CD1c-positive myeloid dendritic cell (primary cell): ENCODE measurements at regions not wholly inside any gene's neighbourhood (a gene's known extent, or its start where the extent isn't known, plus 50 kb on each side); places are given as distances from the start of the nearest gene placed in this dataset.
A peak's percentile ranks its signal among the peaks of the same experiment; 100 is the strongest.
"Not testable (repeated sequence)": the region's sequence is repeated elsewhere in the genome, so short reads cannot be mapped to it uniquely, and the experiment has no call there.

Experiments
- DNase-seq: peaks from one replicate; pipeline ENCODE4 v3.0.0-alpha.2; 2016; ENCODE audit errors: extremely low spot score

DNA sequence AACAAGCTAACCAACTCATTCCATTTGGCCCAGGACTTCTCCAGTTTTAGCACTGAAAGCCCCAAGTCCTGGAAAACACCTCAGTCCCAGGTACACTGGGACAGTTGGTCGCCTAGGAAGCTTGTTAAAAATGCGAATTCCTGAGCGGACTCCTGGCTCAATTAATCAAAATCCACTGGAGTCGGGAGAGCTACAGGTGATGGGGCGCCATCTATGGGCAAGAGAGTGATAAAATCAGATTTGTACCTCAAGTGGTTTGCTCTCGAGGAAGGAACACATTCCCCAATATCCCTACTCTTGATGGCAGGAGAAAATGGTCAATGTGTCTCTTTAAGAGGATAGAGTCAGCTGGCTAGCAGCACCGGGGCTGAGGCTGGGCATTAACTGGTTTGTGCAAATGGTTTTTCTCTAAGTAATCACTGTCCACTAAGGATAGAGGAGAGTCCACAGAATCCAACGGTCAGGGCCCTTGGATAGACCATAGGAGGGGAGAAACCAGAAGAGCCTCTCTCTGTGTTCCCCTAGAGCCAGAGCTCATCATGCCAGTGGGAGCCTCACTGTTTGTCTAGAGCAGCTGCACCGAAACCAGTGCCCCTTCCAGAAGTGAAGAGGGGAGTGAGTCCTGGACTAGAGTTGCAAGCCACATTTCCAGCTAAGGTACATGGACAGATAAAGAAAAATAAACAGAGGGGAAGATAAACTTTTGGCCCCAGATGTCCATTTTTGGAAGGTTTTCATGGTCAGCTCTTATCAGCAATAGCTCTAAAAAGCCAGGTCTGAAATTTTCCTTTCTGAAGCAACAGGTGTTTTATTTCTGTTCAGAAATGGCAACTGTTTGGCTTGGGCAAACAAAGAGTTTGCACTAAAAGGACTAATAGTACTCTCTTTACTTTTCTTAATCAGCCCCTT lies 148.5 kb downstream of the TENT5C start:
- DNase-seq = peak; percentile 52

DNA sequence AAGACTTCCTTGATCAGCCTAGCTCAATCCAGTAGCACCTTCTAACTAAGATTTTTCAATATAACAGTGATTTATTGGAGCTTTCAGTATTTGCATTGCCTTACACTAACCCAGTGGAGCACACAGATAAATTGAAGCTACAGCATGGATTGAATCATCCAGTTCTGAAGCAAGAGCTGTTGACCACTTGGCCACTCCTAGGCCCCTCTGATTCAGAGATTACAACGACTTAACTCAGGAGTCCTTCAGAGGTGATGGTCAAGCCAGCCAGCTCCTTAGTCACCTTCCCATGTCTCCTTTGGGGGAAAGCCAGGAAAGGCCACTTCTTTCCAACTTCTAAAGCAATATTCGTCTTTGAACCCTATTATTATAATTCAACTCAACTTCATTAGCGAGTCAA lies 151.8 kb downstream of the TENT5C start:
- DNase-seq = no peak

DNA sequence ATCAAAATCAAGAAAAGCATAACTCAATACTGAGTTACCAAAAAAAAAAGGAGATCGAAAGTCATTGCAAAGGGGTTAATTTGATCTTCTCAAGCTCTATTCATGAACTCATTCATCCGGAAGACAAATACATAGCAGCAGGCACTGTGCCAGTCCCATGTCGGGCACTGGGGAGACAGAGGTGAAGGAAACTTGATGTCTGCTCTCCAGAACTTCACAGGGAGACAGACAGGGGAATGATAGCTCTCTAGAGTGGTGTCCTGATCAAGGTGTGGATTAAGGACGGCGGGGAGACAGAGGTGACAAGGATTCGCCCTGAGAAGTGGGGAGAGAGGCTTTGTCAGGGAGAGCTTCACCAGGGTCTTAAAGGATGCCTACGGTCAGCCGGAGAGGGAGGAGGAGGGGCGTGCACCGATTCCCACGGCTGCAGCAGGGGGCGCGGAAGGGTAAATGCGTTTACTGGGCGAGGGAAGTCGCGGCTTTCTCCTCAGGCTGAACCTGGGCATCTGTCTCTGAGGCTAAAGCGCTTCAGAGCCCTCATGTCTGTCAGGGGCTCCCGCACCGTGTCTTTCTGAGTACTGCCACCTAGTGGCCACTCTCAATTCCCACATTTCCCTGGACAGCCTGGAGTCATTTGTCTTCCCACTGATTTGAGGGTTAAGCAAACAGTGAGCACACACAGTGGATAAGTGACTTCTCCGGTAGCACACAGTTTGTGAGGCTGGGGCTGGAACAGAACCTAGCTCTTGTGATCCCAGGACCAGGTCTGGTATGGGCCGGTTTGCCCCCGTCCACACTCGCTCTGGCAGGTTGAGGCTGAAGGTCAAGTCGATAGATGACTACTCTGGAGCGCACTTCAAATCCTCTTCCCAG lies 152.8 kb downstream of the TENT5C start:
- peak; percentile 72 for DNase-seq

DNA sequence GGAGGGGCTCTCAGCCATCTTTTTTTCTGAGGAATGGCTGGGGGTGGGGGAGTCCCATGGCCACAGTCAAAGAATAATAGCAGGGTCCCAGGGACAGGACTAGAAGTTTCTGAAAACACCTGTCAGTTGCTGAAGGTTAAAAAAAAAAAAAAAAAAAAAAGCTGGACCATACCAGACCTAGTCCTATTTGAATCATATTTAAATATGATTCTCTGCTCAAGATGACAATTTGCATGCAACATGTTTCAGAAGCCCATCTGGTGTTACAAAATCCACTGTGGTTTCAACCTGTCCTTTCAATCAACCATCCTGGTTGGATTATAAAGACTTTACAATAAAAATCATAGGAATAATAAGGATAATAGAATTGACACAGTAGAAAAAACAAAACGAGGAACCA lies 153.7 kb downstream of the TENT5C start:
- no peak for DNase-seq

DNA sequence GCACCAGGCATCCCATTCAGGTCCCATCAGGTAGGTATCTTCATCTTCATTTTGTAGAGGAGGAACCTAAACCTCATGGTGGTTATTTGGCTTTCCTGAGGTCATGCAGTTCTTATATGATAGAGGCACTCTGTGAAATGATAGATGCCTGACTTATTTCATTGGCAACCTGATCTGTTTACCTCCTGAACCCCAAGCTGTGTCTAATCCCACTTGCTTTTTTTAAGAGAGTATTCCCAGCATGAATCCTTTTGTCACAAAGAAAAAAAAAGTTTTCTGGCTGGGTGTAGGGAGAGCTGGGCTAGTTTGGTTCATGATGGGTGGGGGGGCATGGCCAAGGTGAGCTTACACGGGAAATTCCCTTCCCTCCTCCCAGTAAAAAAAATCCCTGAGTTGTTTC lies 154.2 kb downstream of the TENT5C start:
- DNase-seq = no peak

DNA sequence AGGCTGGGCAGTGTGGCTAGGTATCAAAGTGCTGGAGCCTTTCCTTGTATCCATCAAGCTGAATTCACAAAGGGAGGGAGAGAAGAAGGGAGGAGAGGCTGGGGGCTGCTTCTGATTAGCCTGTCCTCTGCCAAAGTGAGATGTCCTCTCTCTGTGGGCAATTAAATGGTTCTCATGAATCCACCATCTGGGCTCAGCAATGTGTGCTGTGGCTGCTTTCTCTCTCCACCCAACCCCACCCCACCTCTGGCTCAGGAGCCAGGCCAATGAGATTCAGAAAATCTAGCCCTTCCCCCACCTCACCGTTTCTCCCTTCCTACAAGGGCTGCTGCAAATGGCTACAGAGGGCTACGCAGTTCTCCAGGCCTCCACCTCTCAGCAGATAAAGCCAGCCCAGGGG lies 154.6 kb downstream of the TENT5C start:
- DNase-seq = no peak

DNA sequence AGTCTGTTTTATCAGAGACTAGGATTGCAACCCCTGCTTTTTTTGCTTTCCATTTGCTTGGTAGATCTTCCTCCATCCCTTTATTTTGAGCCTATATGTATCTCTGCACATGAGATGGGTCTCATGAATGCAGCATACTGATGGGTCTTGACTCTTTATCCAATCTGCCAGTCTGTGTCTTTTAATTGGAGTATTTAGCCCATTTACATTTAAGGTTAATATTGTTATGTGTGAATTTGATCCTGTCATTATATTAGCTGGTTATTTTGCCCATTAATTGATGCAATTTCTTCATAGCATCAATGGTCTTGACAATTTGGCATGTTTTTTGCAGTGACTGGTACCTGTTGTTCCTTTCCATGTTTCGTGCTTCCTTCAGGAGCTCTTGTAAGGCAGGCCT lies 161.7 kb downstream of the GDAP2 start:
- DNase-seq = not testable (repeated sequence)

DNA sequence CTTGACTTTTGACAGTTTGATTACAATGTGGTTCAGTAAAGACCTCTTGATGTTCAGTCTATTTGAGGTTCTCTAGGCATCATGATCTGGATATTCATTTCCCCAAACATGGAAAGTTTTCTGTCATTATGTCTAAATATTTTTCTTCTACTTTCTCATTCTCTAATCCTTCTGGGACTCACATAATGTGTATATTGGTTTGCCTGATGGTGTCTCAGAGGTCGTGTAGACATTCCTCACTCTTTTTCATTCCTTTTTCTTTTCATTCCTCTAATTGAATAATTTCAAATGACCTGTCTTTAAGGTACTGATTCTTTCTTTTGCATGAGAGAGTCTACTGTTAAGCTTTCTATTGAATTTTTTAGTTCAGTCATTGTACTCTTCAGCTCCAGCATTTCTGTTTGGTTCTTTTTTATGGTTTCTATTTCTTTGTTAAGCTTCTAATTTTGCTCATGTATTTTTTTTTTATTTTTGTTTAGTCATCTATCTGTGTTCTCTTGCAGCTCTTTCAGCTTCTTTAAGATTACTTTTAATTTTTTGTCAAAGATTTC lies 158.4 kb downstream of the GDAP2 start:
- DNase-seq = no peak

DNA sequence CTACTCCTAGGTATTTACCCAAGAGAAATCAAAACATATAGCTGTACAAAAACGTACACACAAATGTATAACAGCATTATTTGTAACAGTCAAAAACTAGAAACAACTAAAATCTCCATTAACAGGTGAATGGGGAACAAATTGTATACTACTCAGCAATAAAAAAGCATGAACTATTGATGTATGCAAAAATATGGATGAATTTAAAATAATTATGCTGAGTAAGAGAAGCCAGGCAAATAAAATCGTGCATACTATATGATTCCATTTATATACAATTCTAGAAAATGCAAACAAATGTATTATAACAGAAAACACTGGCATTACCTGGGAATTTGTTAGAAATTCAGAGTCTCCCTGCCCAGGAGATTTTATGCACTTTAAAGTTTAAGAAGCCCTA lies 150.1 kb downstream of the GDAP2 start:
- DNase-seq = no peak

DNA sequence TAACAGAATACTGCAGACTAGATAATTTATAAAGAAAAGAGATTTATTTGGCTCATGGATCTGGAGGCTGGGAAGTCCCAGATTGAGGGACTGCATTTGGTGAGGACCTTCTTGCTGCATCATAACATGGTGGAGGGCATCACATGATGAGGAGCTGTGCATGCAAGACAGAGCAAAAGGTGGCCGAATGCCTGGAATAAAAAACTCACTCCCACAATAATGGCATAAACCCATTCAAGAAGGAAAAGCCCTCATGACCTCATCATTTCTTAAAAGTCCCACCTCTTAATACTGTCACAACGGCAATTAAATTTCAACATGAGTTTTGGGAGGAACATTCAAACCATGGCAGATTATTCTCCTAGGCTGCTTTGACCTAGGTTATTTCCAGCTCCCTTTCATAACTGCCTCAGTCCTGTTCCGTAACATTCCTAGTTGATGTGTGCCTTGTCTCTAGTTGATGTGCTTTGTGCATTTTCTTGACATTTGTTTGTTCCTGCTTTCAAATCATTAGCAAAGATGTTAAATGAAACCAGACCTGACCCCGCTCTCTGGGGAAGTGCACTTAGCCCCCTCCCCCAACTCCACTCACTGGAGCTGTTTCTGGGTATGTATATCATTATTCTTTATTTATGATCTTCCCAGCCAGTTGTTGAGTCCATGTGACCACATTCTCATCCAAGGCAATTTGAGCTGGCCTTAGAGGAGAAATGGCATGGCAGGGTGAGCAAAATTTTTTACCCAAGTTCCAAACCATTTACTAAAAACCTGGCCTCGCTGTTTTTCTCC lies 148.5 kb downstream of the GDAP2 start:
- no peak for DNase-seq

DNA sequence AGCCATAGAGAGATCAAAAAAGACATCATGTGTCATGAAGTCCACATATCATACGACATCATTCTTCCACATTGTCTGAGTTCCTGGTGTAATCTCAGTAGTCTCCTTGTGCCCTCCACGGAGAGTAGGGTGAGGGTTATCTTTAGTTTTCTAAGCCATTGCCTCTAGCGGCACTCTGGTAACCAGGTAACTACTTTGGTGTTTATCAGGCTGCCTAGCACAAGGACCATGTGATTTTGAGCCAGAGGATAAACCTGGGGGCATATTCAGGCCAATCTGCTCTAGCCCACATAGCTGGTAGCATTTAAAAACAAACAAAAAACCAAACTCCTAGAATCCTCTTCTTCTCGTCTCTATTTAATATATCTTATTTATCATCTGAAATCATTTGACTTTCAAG lies 147.4 kb downstream of the GDAP2 start:
- no peak for DNase-seq

DNA sequence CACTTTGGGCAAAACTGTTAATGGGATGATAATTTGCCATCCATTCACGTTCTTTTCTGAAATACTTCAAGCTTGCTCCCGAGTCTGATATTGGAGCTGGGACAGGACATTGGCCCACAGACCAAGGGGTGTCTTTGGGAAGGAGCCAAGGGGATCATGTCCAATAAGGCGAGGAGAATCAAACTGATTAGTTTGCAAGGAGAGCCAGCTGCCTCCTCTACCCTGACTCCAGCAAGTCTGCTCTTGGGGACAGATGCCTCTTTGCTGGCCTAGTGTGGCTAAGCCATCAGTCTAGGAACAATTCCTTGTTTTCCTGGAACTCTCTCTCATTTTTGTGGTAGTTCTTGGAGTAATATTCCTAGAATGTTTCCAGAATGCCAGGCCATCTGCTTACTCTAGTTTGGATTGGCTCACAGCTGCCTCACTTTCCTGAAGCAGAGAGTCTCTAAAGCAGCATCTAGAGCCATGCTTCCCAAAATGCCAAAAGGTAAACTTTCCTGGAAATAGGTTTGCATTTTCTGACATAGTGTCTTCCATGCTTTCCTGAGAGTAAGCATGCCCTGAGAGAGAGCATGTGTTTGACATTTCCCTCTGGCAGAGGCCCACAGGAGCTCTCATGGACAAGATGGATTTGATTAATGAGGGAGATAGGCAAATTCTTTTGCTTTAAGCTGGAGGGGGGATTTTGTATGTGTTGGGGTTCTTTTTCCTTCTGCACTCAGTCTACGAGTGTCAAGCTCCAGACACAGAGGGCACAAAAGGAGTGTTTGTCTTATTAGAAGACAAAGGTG lies 145.6 kb downstream of the GDAP2 start:
- no peak for DNase-seq

DNA sequence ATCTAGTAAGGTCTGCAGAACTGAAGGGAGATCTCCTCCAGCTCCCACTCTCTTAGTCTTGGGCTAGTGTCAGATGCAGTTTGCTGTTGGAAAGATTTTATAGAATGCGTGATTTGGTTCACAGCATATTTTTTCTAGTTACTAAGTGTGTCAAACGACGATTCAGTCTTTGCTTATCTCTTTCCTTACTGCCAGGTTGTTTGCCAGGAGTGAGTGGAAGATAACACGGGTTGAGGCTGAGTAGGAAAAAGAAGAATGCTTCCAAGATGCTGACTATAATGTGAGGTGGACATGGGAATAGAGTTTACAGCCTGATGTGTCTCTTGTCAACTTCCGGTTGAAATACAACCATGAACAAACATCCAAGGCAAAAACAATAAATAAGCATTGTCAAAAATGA lies 141.4 kb downstream of the GDAP2 start:
- no peak for DNase-seq

DNA sequence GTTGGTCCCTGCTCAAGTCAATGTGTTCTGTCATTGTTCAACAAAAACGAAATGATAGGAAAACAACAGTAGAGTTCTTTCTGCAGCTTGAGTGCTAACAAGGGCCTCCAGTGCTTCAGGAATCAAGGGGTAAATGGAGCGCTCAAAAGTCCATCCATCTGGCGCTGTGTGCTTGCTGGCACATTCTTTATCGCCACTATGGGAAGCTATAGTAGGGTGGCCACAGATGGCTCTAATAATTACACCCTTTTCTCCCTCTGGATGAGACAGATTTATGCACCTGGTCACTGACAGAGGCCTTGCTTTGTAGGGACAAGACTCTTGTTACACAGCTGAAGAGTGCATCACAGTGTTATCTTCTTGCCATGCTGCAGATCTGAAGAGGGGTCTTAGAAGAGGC lies 136.0 kb downstream of the GDAP2 start:
- DNase-seq = no peak

DNA sequence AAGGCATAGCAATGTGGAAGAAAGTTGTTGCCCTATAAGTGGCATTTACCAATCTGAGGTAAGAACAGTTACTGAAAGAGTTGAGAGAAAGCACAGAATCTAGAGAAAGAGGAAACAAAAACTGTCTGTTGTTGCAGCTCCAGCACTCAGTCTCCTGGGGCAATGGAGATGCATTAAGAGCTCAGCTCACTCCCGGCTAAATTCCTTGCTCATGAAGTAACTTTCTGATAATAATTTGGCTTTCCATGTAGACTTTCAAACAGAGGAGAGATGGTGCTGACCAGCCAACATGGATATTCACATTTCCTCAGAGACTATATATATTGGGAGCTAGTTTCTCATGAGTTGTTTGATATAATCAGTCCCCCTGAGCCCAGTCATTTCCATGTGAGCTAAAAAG lies 135.3 kb downstream of the GDAP2 start:
- no peak for DNase-seq

DNA sequence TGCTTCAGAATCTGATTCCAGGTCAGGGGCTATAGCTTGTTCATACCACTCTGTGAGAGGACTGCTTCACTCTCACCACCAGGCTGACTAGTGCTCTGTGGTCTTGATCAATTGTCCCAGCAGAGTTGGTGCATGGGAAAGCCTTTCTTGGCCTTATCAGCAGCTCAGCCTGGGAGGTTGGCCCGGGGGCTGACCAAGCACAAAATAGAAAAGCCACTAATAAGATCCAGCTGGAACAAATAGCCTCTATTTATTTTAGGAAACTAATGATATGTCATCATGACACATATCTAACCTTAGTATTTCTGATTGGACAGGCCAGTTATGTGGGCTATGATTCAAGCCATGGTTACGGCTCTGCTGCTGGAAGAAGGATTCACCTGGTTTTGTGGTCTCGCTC lies 134.2 kb downstream of the GDAP2 start:
- DNase-seq = no peak

DNA sequence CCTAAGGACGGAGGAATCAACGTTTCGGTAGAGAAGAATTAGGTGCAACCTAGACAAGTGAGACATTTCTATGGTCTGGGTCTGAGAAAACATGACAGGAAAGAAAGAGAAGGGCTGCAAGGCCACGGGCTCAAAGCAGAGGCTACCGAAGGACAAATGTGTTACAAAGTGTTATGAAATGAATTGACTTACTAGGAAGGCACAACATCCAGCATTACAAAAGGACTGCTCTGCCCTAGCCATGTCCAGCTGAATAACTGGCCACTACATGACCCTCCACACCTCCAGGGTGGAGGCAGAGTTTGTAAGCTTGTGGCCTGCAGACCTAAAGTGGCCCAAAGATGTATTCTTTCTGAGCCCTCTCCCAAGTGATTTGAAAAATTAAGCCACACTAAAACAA lies 133.6 kb downstream of the GDAP2 start:
- no peak for DNase-seq

DNA sequence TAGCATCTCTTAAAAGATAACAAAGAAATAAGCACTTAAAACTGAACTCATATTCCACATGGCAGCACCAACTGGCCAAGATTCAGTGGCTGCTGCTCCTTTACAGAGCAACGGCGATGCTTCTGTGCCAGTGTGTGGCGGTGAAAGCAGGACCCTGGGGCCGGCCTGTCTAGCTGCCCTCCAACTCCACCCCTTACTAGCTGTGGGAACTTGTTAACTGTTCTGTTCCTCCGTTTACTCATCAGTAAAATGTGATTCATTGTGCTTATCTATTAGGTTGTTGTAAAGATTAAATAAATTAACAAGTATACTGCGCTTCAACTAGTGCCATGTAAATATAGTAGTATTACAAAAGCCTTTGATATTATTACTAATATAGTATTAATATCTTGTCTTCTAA lies 133.2 kb downstream of the GDAP2 start:
- DNase-seq = no peak

DNA sequence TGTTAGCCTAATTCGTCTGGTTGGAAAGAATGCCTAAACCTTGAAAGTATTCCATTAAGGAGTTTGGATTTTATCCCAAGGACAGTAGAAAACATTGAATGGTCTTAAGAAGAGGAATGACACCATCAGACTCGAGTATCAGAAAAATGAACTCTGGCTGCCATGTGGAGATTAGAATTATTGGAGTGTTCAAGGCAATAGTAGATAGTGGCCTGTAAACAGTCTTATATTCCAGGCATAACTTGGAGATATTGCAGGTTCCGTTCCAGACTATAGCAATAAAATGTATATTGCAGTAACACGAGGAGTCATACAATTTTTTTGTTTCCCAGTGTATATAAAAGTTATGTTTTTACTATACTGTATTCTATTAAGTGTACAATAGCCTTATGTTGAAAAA lies 130.9 kb downstream of the GDAP2 start:
- DNase-seq = no peak

DNA sequence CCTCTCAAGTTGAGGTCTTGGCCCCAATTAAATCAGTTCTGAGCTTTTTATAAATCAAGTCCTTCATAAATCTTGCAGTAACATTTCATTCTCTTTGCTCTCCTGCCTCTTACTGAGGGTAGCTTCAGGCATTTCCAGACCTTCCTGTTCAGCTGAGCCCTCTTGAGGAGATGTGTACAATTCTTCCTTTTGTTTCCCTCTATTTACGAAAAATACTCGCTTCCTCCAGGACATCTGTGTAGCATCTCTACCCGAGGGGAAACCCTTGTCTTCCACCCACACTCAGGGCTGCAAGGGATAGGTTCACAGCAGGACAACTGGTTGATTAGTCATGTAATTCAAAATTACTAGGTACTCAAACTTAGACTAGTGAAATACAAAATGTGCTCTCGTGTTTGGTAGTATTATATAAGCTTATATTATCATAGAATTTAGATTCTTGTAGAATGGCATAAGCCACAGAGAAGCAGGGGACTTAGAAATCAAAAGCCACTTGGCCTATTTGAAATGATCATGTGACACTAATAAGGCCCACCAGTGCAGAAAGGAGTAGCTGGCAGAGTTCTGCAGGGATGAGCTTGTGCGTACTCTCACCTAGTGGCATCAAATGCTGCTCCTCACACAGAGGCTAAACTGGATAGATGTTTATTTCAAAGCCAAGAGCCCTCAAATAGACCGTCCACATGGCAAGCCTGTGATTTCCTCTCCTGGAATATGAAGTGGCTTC lies 126.7 kb downstream of the GDAP2 start:
- no peak for DNase-seq
